Fibroblast of upper back skin (primary cell): ENCODE measurements at regions not wholly inside any gene's neighbourhood (a gene's known extent, or its start where the extent isn't known, plus 50 kb on each side); places are given as distances from the start of the nearest gene placed in this dataset.
"Not testable (repeated sequence)": the region's sequence is repeated elsewhere in the genome, so short reads cannot be mapped to it uniquely, and the experiment has no call there.

Experiments
- DNase-seq: peaks from one replicate; pipeline ENCODE4 v3.0.0-alpha.2; 2013

GRCh38 chr11:110347660-110348059 is 51.2 kb upstream of the RDX start:
- no peak for DNase-seq

GRCh38 chr11:110349138-110349996 is 53.0 kb upstream of the RDX start:
- DNase-seq: no peak

GRCh38 chr11:110349997-110350383 is 53.6 kb upstream of the RDX start:
- DNase-seq: not testable (repeated sequence)

GRCh38 chr11:110355011-110355744 is 58.8 kb upstream of the RDX start:
- DNase-seq: no peak

- peak; percentile 46 for DNase-seq
These were observed 60.6 kb upstream of the RDX start for GRCh38 chr11:110356762-110357671.

GRCh38 chr11:110358336-110358735 is 61.9 kb upstream of the RDX start:
- no peak for DNase-seq

- not testable (repeated sequence) for DNase-seq
These were observed 64.5 kb upstream of the RDX start for GRCh38 chr11:110360781-110361408.

GRCh38 chr11:110362971-110363509 is 66.6 kb upstream of the RDX start:
- DNase-seq: no peak

- DNase-seq: peak; percentile 26
These were observed 63.5 kb upstream of the FDX1 start for GRCh38 chr11:110366291-110366690.

GRCh38 chr11:110367571-110367970 is 62.2 kb upstream of the FDX1 start:
- DNase-seq: no peak

- DNase-seq: no peak
These were observed 58.7 kb upstream of the FDX1 start for GRCh38 chr11:110371084-110371483.

GRCh38 chr11:110373051-110373702 is 56.6 kb upstream of the FDX1 start:
- peak; percentile 7 for DNase-seq

- DNase-seq: no peak
These were observed 54.8 kb upstream of the FDX1 start for GRCh38 chr11:110374921-110375320.

GRCh38 chr11:110375351-110375750 is 54.4 kb upstream of the FDX1 start:
- no peak for DNase-seq

GRCh38 chr11:110376021-110376420 is 53.7 kb upstream of the FDX1 start:
- no peak for DNase-seq

GRCh38 chr11:110376711-110377324 is 52.9 kb upstream of the FDX1 start:
- peak; percentile 87 for DNase-seq

GRCh38 chr11:110377434-110377833 is 52.3 kb upstream of the FDX1 start:
- DNase-seq: no peak

GRCh38 chr11:110379261-110379660 is 50.5 kb upstream of the FDX1 start:
- no peak for DNase-seq

GRCh38 chr11:110379936-110380335 is 49.8 kb upstream of the FDX1 start:
- no peak for DNase-seq
